H9 (cell line): ENCODE measurements at regions not wholly inside any gene's neighbourhood (a gene's known extent, or its start where the extent isn't known, plus 50 kb on each side); places are given as distances from the start of the nearest gene placed in this dataset.

Source experiments
- DNase-seq: peaks from one replicate; pipeline ENCODE4 v3.0.0-alpha.2; 2017
- H2AFZ ChIP-seq: one replicate; pipeline ENCODE4 v1.6.1; 2013; ENCODE audit warnings: mild to moderate bottlenecking, low read length, control low read depth, moderate library complexity
- H2AK5ac ChIP-seq: 2 replicates; pipeline ENCODE4 v1.6.1; 2013; ENCODE audit warnings: low read length, control low read depth, mixed read lengths; ENCODE audit not compliant: insufficient read length
- H2BK120ac ChIP-seq: one replicate; pipeline ENCODE4 v1.6.1; 2013; ENCODE audit warnings: low read depth, mild to moderate bottlenecking, low read length, control low read depth, inconsistent platforms; ENCODE audit not compliant: poor library complexity, severe bottlenecking
- H2BK12ac ChIP-seq: 2 replicates; pipeline ENCODE4 v1.6.1; 2013; ENCODE audit warnings: low read length, control low read depth, mixed read lengths, low read depth; ENCODE audit not compliant: insufficient read length
- H2BK15ac ChIP-seq: 2 replicates; pipeline ENCODE4 v1.6.1; 2013; ENCODE audit warnings: low read depth, low read length, control low read depth
- H2BK20ac ChIP-seq: one replicate; pipeline ENCODE4 v1.6.1; 2013; ENCODE audit warnings: low read depth, mild to moderate bottlenecking, low read length, control low read depth, inconsistent platforms; ENCODE audit not compliant: poor library complexity, severe bottlenecking
- H2BK5ac ChIP-seq: 2 replicates; pipeline ENCODE4 v1.6.1; 2013; ENCODE audit warnings: low read length, control low read depth, mixed read lengths; ENCODE audit not compliant: insufficient read length
- H3K14ac ChIP-seq: 2 replicates; pipeline ENCODE4 v1.6.1; 2013; ENCODE audit warnings: low read length, control low read depth; ENCODE audit not compliant: insufficient read depth
- H3K18ac ChIP-seq: 2 replicates; pipeline ENCODE4 v1.6.1; 2013; ENCODE audit warnings: low read depth, mild to moderate bottlenecking, mixed read lengths, low read length, control low read depth; ENCODE audit not compliant: insufficient read length
- H3K23ac ChIP-seq: 2 replicates; pipeline ENCODE4 v1.6.1; 2013; ENCODE audit warnings: low read length, control low read depth, mixed read lengths, low read depth; ENCODE audit not compliant: insufficient read length
- H3K23me2 ChIP-seq: 2 replicates; pipeline ENCODE4 v1.6.1; 2013; ENCODE audit warnings: low read depth, mild to moderate bottlenecking, mixed read lengths, low read length, control low read depth; ENCODE audit not compliant: insufficient read length, poor library complexity, severe bottlenecking
- H3K27ac ChIP-seq: 2 replicates; pipeline ENCODE4 v1.5.1; 2013; ENCODE audit warnings: low read length, control low read depth, mixed read lengths, low read depth; ENCODE audit not compliant: insufficient read length
- H3K27me3 ChIP-seq: 2 replicates; pipeline ENCODE4 v1.6.1; 2013; ENCODE audit warnings: low read length, control low read depth, inconsistent platforms; ENCODE audit not compliant: insufficient read depth
- H3K4ac ChIP-seq: 2 replicates; pipeline ENCODE4 v1.6.1; 2013; ENCODE audit warnings: low read depth, mild to moderate bottlenecking, control low read depth, inconsistent platforms, low read length, moderate library complexity
- H3K4me1 ChIP-seq: 2 replicates; pipeline ENCODE4 v1.6.1; 2013; ENCODE audit warnings: low read length, control low read depth, inconsistent platforms; ENCODE audit not compliant: insufficient read depth
- H3K4me2 ChIP-seq: 2 replicates; pipeline ENCODE4 v1.6.1; 2013; ENCODE audit warnings: low read length, control low read depth, mixed read lengths; ENCODE audit not compliant: insufficient read length, insufficient read depth
- H3K56ac ChIP-seq: 2 replicates; pipeline ENCODE4 v1.6.1; 2013; ENCODE audit warnings: low read depth, mild to moderate bottlenecking, mixed read lengths, low read length, control low read depth; ENCODE audit not compliant: insufficient read length
- H3K79me1 ChIP-seq: 2 replicates; pipeline ENCODE4 v1.6.1; 2013; ENCODE audit warnings: low read depth, mild to moderate bottlenecking, moderate library complexity, low read length, control low read depth, inconsistent platforms; ENCODE audit not compliant: insufficient read depth, poor library complexity, severe bottlenecking
- H3K79me2 ChIP-seq: 2 replicates; pipeline ENCODE4 v1.6.1; 2013; ENCODE audit warnings: low read length, control low read depth, inconsistent platforms; ENCODE audit not compliant: insufficient read depth
- H3K9ac ChIP-seq: 2 replicates; pipeline ENCODE4 v1.6.1; 2013; ENCODE audit warnings: low read length, control low read depth, mixed read lengths; ENCODE audit not compliant: insufficient read length; ENCODE audit errors: extremely low read depth
- H3K9me3 ChIP-seq: one replicate; pipeline ENCODE4 v1.6.1; 2013; ENCODE audit warnings: low read depth, low read length, inconsistent platforms; ENCODE audit not compliant: control insufficient read depth
- H3T11ph ChIP-seq: one replicate; pipeline ENCODE4 v1.6.1; 2013; ENCODE audit warnings: mild to moderate bottlenecking, low read length, control low read depth, inconsistent platforms
- H4K20me1 ChIP-seq: one replicate; pipeline ENCODE4 v1.6.1; 2013; ENCODE audit not compliant: control insufficient read depth, insufficient read length, insufficient read depth
- H4K5ac ChIP-seq: 2 replicates; pipeline ENCODE4 v1.6.1; 2013; ENCODE audit warnings: low read depth, mild to moderate bottlenecking, mixed read lengths, low read length, control low read depth; ENCODE audit not compliant: insufficient read length
- H4K8ac ChIP-seq: replicated peaks from 2 replicates; pipeline ENCODE4 v1.6.1; 2013; ENCODE audit warnings: low read length, control low read depth, mixed read lengths, low read depth; ENCODE audit not compliant: insufficient read length
- H4K91ac ChIP-seq: 2 replicates; pipeline ENCODE4 v1.6.1; 2013; ENCODE audit warnings: low read depth, mild to moderate bottlenecking, moderate library complexity, mixed read lengths, low read length, control low read depth; ENCODE audit not compliant: insufficient read length
- H3K27ac Mint-ChIP-seq, 3 experiments: 2 replicates in 2 of 3; 3 replicates in 1 of 3; pipeline ENCODE4 v1.8.0; 2020 to 2021; ENCODE audit warnings: mixed read lengths in 3 of 3, mild to moderate bottlenecking in 1 of 3, moderate library complexity in 1 of 3
- H3K27me3 Mint-ChIP-seq: 2 replicates; pipeline ENCODE4 v1.8.0; 2021; ENCODE audit warnings: low read depth, mild to moderate bottlenecking, moderate library complexity, mixed read lengths
- H3K36me3 Mint-ChIP-seq, 3 experiments: 2 replicates in 2 of 3; 3 replicates in 1 of 3; pipeline ENCODE4 v1.8.0; 2020 to 2021; ENCODE audit warnings: low read depth in 3 of 3, mixed read lengths in 3 of 3; ENCODE audit not compliant: insufficient read depth in 1 of 3
- H3K4me1 Mint-ChIP-seq, 2 experiments: 2 replicates each; pipeline ENCODE4 v1.8.0; 2020; ENCODE audit warnings: mixed read lengths in 2 of 2
- H3K4me3 Mint-ChIP-seq, 2 experiments: 2 replicates in 1 of 2; 3 replicates in 1 of 2; pipeline ENCODE4 v1.8.0; 2020 to 2021; ENCODE audit warnings: mild to moderate bottlenecking in 2 of 2, mixed read lengths in 2 of 2, moderate library complexity in 1 of 2
- H3K9me3 Mint-ChIP-seq, 2 experiments: 2 replicates in 1 of 2; 3 replicates in 1 of 2; pipeline ENCODE4 v1.8.0; 2020; ENCODE audit warnings: mild to moderate bottlenecking in 2 of 2, mixed read lengths in 2 of 2, moderate library complexity in 1 of 2
- CTCF ChIP-seq: fragments of 200-600 bp; sonication (generic); conservative IDR thresholded peaks from 3 replicates; pipeline ENCODE4 v1.8.0; 2021; ENCODE audit warnings: antibody characterized with exemption, mild to moderate bottlenecking
- WGBS: extraction: QIAGEN DNeasy Blood & Tissue Kit; methylation state at CpG from one replicate; pipeline ENCODE4 v1.1.7; 2013; ENCODE audit warnings: missing lambda C conversion rate, low lambda C conversion rate, mixed read lengths; ENCODE audit not compliant: insufficient read length; ENCODE audit errors: extremely low coverage; 5-methylcytosine and 5-hydroxymethylcytosine counted together

- H2BK20ac ChIP-seq = no peak overlapping the region
- H3K27ac ChIP-seq = no peak overlapping the region
- DNase-seq = no peak
- no peaks in the 10 kb centered on the region for H3K79me2 ChIP-seq
- H4K8ac ChIP-seq = no peak overlapping the region
- H3K79me1 ChIP-seq = no peaks in the 10 kb centered on the region
- H3K56ac ChIP-seq = no peak overlapping the region
- Mint-ChIP-seq H3K27me3 (peaks cover 7% of the 10 kb centered on the region), H3K4me3 (no peak overlapping the region), H3K36me3 (no peaks in the 10 kb centered on the region), H3K27ac (no peak overlapping the region), H3K9me3 (no peaks in the 10 kb centered on the region), H3K4me1 (no peaks in the 10 kb centered on the region)
- no peak overlapping the region for H2AK5ac ChIP-seq
- no peak overlapping the region for H2BK15ac ChIP-seq
- H4K20me1 ChIP-seq = no peaks in the 10 kb centered on the region
- H3K18ac ChIP-seq = no peak overlapping the region
- H3K4me1 ChIP-seq = no peaks in the 10 kb centered on the region
- no peak overlapping the region for H3K4me2 ChIP-seq
- H4K91ac ChIP-seq = no peak overlapping the region
- H3K27me3 ChIP-seq = no peaks in the 10 kb centered on the region; the same call in 1 of the 2 replicates
- no peaks in the 10 kb centered on the region for H3K9me3 ChIP-seq
- H3K9ac ChIP-seq = no peak overlapping the region
- no peak for TF ChIP-seq CTCF
- no peak overlapping the region for H2BK120ac ChIP-seq
- no CpG with 5 or more reads among the region's 3 CpGs for WGBS
- H2AFZ ChIP-seq = no peak overlapping the region
- no peak overlapping the region for H4K5ac ChIP-seq
- H3K4ac ChIP-seq = no peak overlapping the region
- H3K23ac ChIP-seq = no peak overlapping the region
- H3K14ac ChIP-seq = no peak overlapping the region
- no peak overlapping the region for H2BK5ac ChIP-seq
- H3T11ph ChIP-seq = no peak overlapping the region
- H2BK12ac ChIP-seq = no peak overlapping the region
- H3K23me2 ChIP-seq = no peaks in the 10 kb centered on the region
These were observed 300.7 kb upstream of the IZUMO3 start for GRCh38 chr9:24846248-24846912.
